H9 (cell line): ENCODE measurements at regions not wholly inside any gene's neighbourhood (a gene's known extent, or its start where the extent isn't known, plus 50 kb on each side); places are given as distances from the start of the nearest gene placed in this dataset.

Experiments used
- DNase-seq: peaks from one replicate; pipeline ENCODE4 v3.0.0-alpha.2; 2017
- H2AFZ ChIP-seq: one replicate; pipeline ENCODE4 v1.6.1; 2013; ENCODE audit warnings: mild to moderate bottlenecking, low read length, control low read depth, moderate library complexity
- H2AK5ac ChIP-seq: 2 replicates; pipeline ENCODE4 v1.6.1; 2013; ENCODE audit warnings: low read length, control low read depth, mixed read lengths; ENCODE audit not compliant: insufficient read length
- H2BK120ac ChIP-seq: one replicate; pipeline ENCODE4 v1.6.1; 2013; ENCODE audit warnings: low read depth, mild to moderate bottlenecking, low read length, control low read depth, inconsistent platforms; ENCODE audit not compliant: poor library complexity, severe bottlenecking
- H2BK12ac ChIP-seq: 2 replicates; pipeline ENCODE4 v1.6.1; 2013; ENCODE audit warnings: low read length, control low read depth, mixed read lengths, low read depth; ENCODE audit not compliant: insufficient read length
- H2BK15ac ChIP-seq: 2 replicates; pipeline ENCODE4 v1.6.1; 2013; ENCODE audit warnings: low read depth, low read length, control low read depth
- H2BK20ac ChIP-seq: one replicate; pipeline ENCODE4 v1.6.1; 2013; ENCODE audit warnings: low read depth, mild to moderate bottlenecking, low read length, control low read depth, inconsistent platforms; ENCODE audit not compliant: poor library complexity, severe bottlenecking
- H2BK5ac ChIP-seq: 2 replicates; pipeline ENCODE4 v1.6.1; 2013; ENCODE audit warnings: low read length, control low read depth, mixed read lengths; ENCODE audit not compliant: insufficient read length
- H3K14ac ChIP-seq: 2 replicates; pipeline ENCODE4 v1.6.1; 2013; ENCODE audit warnings: low read length, control low read depth; ENCODE audit not compliant: insufficient read depth
- H3K18ac ChIP-seq: 2 replicates; pipeline ENCODE4 v1.6.1; 2013; ENCODE audit warnings: low read depth, mild to moderate bottlenecking, mixed read lengths, low read length, control low read depth; ENCODE audit not compliant: insufficient read length
- H3K23ac ChIP-seq: 2 replicates; pipeline ENCODE4 v1.6.1; 2013; ENCODE audit warnings: low read length, control low read depth, mixed read lengths, low read depth; ENCODE audit not compliant: insufficient read length
- H3K23me2 ChIP-seq: 2 replicates; pipeline ENCODE4 v1.6.1; 2013; ENCODE audit warnings: low read depth, mild to moderate bottlenecking, mixed read lengths, low read length, control low read depth; ENCODE audit not compliant: insufficient read length, poor library complexity, severe bottlenecking
- H3K27ac ChIP-seq: 2 replicates; pipeline ENCODE4 v1.5.1; 2013; ENCODE audit warnings: low read length, control low read depth, mixed read lengths, low read depth; ENCODE audit not compliant: insufficient read length
- H3K27me3 ChIP-seq: 2 replicates; pipeline ENCODE4 v1.6.1; 2013; ENCODE audit warnings: low read length, control low read depth, inconsistent platforms; ENCODE audit not compliant: insufficient read depth
- H3K4ac ChIP-seq: 2 replicates; pipeline ENCODE4 v1.6.1; 2013; ENCODE audit warnings: low read depth, mild to moderate bottlenecking, control low read depth, inconsistent platforms, low read length, moderate library complexity
- H3K4me1 ChIP-seq: 2 replicates; pipeline ENCODE4 v1.6.1; 2013; ENCODE audit warnings: low read length, control low read depth, inconsistent platforms; ENCODE audit not compliant: insufficient read depth
- H3K4me2 ChIP-seq: 2 replicates; pipeline ENCODE4 v1.6.1; 2013; ENCODE audit warnings: low read length, control low read depth, mixed read lengths; ENCODE audit not compliant: insufficient read length, insufficient read depth
- H3K56ac ChIP-seq: 2 replicates; pipeline ENCODE4 v1.6.1; 2013; ENCODE audit warnings: low read depth, mild to moderate bottlenecking, mixed read lengths, low read length, control low read depth; ENCODE audit not compliant: insufficient read length
- H3K79me1 ChIP-seq: 2 replicates; pipeline ENCODE4 v1.6.1; 2013; ENCODE audit warnings: low read depth, mild to moderate bottlenecking, moderate library complexity, low read length, control low read depth, inconsistent platforms; ENCODE audit not compliant: insufficient read depth, poor library complexity, severe bottlenecking
- H3K79me2 ChIP-seq: 2 replicates; pipeline ENCODE4 v1.6.1; 2013; ENCODE audit warnings: low read length, control low read depth, inconsistent platforms; ENCODE audit not compliant: insufficient read depth
- H3K9ac ChIP-seq: 2 replicates; pipeline ENCODE4 v1.6.1; 2013; ENCODE audit warnings: low read length, control low read depth, mixed read lengths; ENCODE audit not compliant: insufficient read length; ENCODE audit errors: extremely low read depth
- H3K9me3 ChIP-seq: one replicate; pipeline ENCODE4 v1.6.1; 2013; ENCODE audit warnings: low read depth, low read length, inconsistent platforms; ENCODE audit not compliant: control insufficient read depth
- H3T11ph ChIP-seq: one replicate; pipeline ENCODE4 v1.6.1; 2013; ENCODE audit warnings: mild to moderate bottlenecking, low read length, control low read depth, inconsistent platforms
- H4K20me1 ChIP-seq: one replicate; pipeline ENCODE4 v1.6.1; 2013; ENCODE audit not compliant: control insufficient read depth, insufficient read length, insufficient read depth
- H4K5ac ChIP-seq: 2 replicates; pipeline ENCODE4 v1.6.1; 2013; ENCODE audit warnings: low read depth, mild to moderate bottlenecking, mixed read lengths, low read length, control low read depth; ENCODE audit not compliant: insufficient read length
- H4K8ac ChIP-seq: replicated peaks from 2 replicates; pipeline ENCODE4 v1.6.1; 2013; ENCODE audit warnings: low read length, control low read depth, mixed read lengths, low read depth; ENCODE audit not compliant: insufficient read length
- H4K91ac ChIP-seq: 2 replicates; pipeline ENCODE4 v1.6.1; 2013; ENCODE audit warnings: low read depth, mild to moderate bottlenecking, moderate library complexity, mixed read lengths, low read length, control low read depth; ENCODE audit not compliant: insufficient read length
- H3K27ac Mint-ChIP-seq, 3 experiments: 2 replicates in 2 of 3; 3 replicates in 1 of 3; pipeline ENCODE4 v1.8.0; 2020 to 2021; ENCODE audit warnings: mixed read lengths in 3 of 3, mild to moderate bottlenecking in 1 of 3, moderate library complexity in 1 of 3
- H3K27me3 Mint-ChIP-seq: 2 replicates; pipeline ENCODE4 v1.8.0; 2021; ENCODE audit warnings: low read depth, mild to moderate bottlenecking, moderate library complexity, mixed read lengths
- H3K36me3 Mint-ChIP-seq, 3 experiments: 2 replicates in 2 of 3; 3 replicates in 1 of 3; pipeline ENCODE4 v1.8.0; 2020 to 2021; ENCODE audit warnings: low read depth in 3 of 3, mixed read lengths in 3 of 3; ENCODE audit not compliant: insufficient read depth in 1 of 3
- H3K4me1 Mint-ChIP-seq, 2 experiments: 2 replicates each; pipeline ENCODE4 v1.8.0; 2020; ENCODE audit warnings: mixed read lengths in 2 of 2
- H3K4me3 Mint-ChIP-seq, 2 experiments: 2 replicates in 1 of 2; 3 replicates in 1 of 2; pipeline ENCODE4 v1.8.0; 2020 to 2021; ENCODE audit warnings: mild to moderate bottlenecking in 2 of 2, mixed read lengths in 2 of 2, moderate library complexity in 1 of 2
- H3K9me3 Mint-ChIP-seq, 2 experiments: 2 replicates in 1 of 2; 3 replicates in 1 of 2; pipeline ENCODE4 v1.8.0; 2020; ENCODE audit warnings: mild to moderate bottlenecking in 2 of 2, mixed read lengths in 2 of 2, moderate library complexity in 1 of 2
- CTCF ChIP-seq: fragments of 200-600 bp; sonication (generic); conservative IDR thresholded peaks from 3 replicates; pipeline ENCODE4 v1.8.0; 2021; ENCODE audit warnings: antibody characterized with exemption, mild to moderate bottlenecking
- WGBS: extraction: QIAGEN DNeasy Blood & Tissue Kit; methylation state at CpG from one replicate; pipeline ENCODE4 v1.1.7; 2013; ENCODE audit warnings: missing lambda C conversion rate, low lambda C conversion rate, mixed read lengths; ENCODE audit not compliant: insufficient read length; ENCODE audit errors: extremely low coverage; 5-methylcytosine and 5-hydroxymethylcytosine counted together

GRCh38 chr6:140909625-140910024 lies 1223.1 kb upstream of the GJE1 start:
- WGBS = no CpG with 5 or more reads among the region's 1 CpG
- H3K4me2 ChIP-seq = no peak overlapping the region
- no peaks in the 10 kb centered on the region for H3K27me3 Mint-ChIP-seq
- H3K4me3 Mint-ChIP-seq = no peak overlapping the region
- H3K4me1 Mint-ChIP-seq = peaks cover 4 to 6% of the 10 kb centered on the region in 2 experiments; a peak in 3 of 4 replicates
- H3K79me2 ChIP-seq = no peaks in the 10 kb centered on the region
- H3K4me1 ChIP-seq = no peaks in the 10 kb centered on the region; the same call in 1 of the 2 replicates
- H3K36me3 Mint-ChIP-seq = peaks cover 0 to 6% (median 4%) of the 10 kb centered on the region in 3 experiments; a peak in 5 of 7 replicates
- no peak overlapping the region for H3K27ac Mint-ChIP-seq
- no peaks in the 10 kb centered on the region for H3K23me2 ChIP-seq
- no peak overlapping the region for H3K14ac ChIP-seq
- no peak overlapping the region for H2BK120ac ChIP-seq
- no peak overlapping the region for H3K23ac ChIP-seq
- no peaks in the 10 kb centered on the region for H3K27me3 ChIP-seq
- H3K9me3 ChIP-seq = peaks cover 5% of the 10 kb centered on the region
- no peak overlapping the region for H3K18ac ChIP-seq
- no peak for TF ChIP-seq CTCF
- H3K9me3 Mint-ChIP-seq = peaks cover 5 to 8% of the 10 kb centered on the region in 2 experiments; a peak in 4 of 5 replicates
- no peak overlapping the region for H3T11ph ChIP-seq
- no peak overlapping the region for H2BK15ac ChIP-seq
- no peak overlapping the region for H2BK12ac ChIP-seq
- no peak overlapping the region for H3K56ac ChIP-seq
- H4K20me1 ChIP-seq = no peaks in the 10 kb centered on the region
- DNase-seq = no peak
- H3K9ac ChIP-seq = no peak overlapping the region
- no peak overlapping the region for H3K27ac ChIP-seq
- no peak overlapping the region for H2BK5ac ChIP-seq
- H4K5ac ChIP-seq = no peak overlapping the region
- no peak overlapping the region for H4K91ac ChIP-seq
- no peak overlapping the region for H2BK20ac ChIP-seq
- no peak overlapping the region for H2AK5ac ChIP-seq
- no peak overlapping the region for H2AFZ ChIP-seq
- no peak overlapping the region for H4K8ac ChIP-seq
- H3K79me1 ChIP-seq = no peaks in the 10 kb centered on the region
- H3K4ac ChIP-seq = no peak overlapping the region
